Karpas-422 (cell line): ENCODE measurements at regions not wholly inside any gene's neighbourhood (a gene's known extent, or its start where the extent isn't known, plus 50 kb on each side); places are given as distances from the start of the nearest gene placed in this dataset.
A peak's percentile ranks its signal among the peaks of the same experiment; 100 is the strongest.

ENCODE experiments used
- DNase-seq: peaks from one replicate; pipeline ENCODE4 v3.0.0-alpha.2; 2015
- H2AFZ ChIP-seq: fragments of 200-600 bp; sonication (generic); 2 replicates; pipeline ENCODE4 v1.6.1; 2014; ENCODE audit warnings: antibody characterized with exemption, low read length, mixed read lengths
- H3K27ac ChIP-seq: fragments of 200-600 bp; sonication (generic); 2 replicates; pipeline ENCODE4 v1.5.1; 2014; ENCODE audit warnings: mild to moderate bottlenecking, low read length, moderate library complexity
- H3K27me3 ChIP-seq: fragments of 200-600 bp; sonication (generic); 2 replicates; pipeline ENCODE4 v1.6.1; 2014; ENCODE audit warnings: low read length, mixed read lengths
- H3K36me3 ChIP-seq: fragments of 200-600 bp; sonication (generic); 2 replicates; pipeline ENCODE4 v1.6.1; 2014; ENCODE audit warnings: low read length, mixed read lengths; ENCODE audit not compliant: insufficient read depth
- H3K4me1 ChIP-seq: fragments of 200-600 bp; sonication (generic); 2 replicates; pipeline ENCODE4 v1.6.1; 2014; ENCODE audit warnings: mild to moderate bottlenecking, low read length, mixed read lengths
- H3K4me2 ChIP-seq: fragments of 200-600 bp; sonication (generic); 2 replicates; pipeline ENCODE4 v1.6.1; 2014; ENCODE audit warnings: low read length, low read depth, mild to moderate bottlenecking; ENCODE audit not compliant: poor library complexity, severe bottlenecking
- H3K4me3 ChIP-seq: fragments of 200-600 bp; sonication (generic); 2 replicates; pipeline ENCODE4 v1.5.1; 2014; ENCODE audit warnings: mild to moderate bottlenecking, antibody characterized with exemption, low read length, mixed read lengths
- H3K79me2 ChIP-seq: fragments of 200-600 bp; sonication (generic); 2 replicates; pipeline ENCODE4 v1.6.1; 2014; ENCODE audit warnings: mild to moderate bottlenecking, low read length, mixed read lengths
- H3K9ac ChIP-seq: fragments of 200-600 bp; sonication (generic); 2 replicates; pipeline ENCODE4 v1.6.0; 2014; ENCODE audit warnings: low read length
- H3K9me2 ChIP-seq: fragments of 200-600 bp; sonication (generic), shearing (Covaris generic); replicated peaks from 2 replicates; pipeline ENCODE4 v1.6.0; 2014; ENCODE audit warnings: mild to moderate bottlenecking, low read length, moderate library complexity; ENCODE audit not compliant: insufficient read depth
- H3K9me3 ChIP-seq: fragments of 300-700, 200-600 bp; sonication (generic); 2 replicates; pipeline ENCODE4 v1.6.1; 2014; ENCODE audit warnings: low read length, mixed read lengths
- H4K20me1 ChIP-seq: fragments of 200-600 bp; sonication (generic); 2 replicates; pipeline ENCODE4 v1.6.1; 2014; ENCODE audit warnings: mild to moderate bottlenecking, antibody characterized with exemption, low read length, low read depth; ENCODE audit not compliant: insufficient read depth

DNA sequence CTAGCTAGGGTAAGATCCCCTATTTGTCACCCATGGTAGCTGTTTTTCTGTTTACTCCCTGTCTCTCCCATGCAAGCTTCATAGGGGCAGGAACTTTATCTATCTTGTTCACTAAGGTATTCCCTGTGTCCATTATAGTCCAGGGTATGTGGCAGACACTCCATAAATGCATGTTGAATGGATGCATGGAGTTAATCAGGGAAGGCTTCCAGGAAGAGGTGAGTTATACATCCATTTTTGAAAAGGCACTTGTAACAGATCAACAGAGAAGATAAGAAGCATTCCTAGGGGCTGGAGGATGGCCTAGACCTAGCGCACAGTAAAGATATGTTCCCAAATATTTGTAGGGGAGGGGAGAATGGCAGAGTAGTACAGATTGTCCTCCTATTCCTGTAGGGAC, 130.3 kb downstream of the BUD13 start:
- Histone ChIP-seq H3K27me3 (no peaks in the 10 kb centered on the region), H3K9me2 (no peaks in the 10 kb centered on the region), H3K79me2 (no peaks in the 10 kb centered on the region), H3K9me3 (no peaks in the 10 kb centered on the region), H3K27ac (no peak overlapping the region), H3K4me3 (no peak overlapping the region), H3K4me1 (no peaks in the 10 kb centered on the region), H3K36me3 (no peaks in the 10 kb centered on the region), H2AFZ (no peak overlapping the region), H3K4me2 (no peak overlapping the region), H3K9ac (no peak overlapping the region), H4K20me1 (no peaks in the 10 kb centered on the region)
- DNase-seq = no peak

- H3K9ac ChIP-seq = no peak overlapping the region
- no peak overlapping the region for H3K27ac ChIP-seq
- no peak overlapping the region for H3K4me2 ChIP-seq
- no peaks in the 10 kb centered on the region for H3K27me3 ChIP-seq
- H3K9me2 ChIP-seq = no peaks in the 10 kb centered on the region
- no peaks in the 10 kb centered on the region for H3K79me2 ChIP-seq
- H3K4me3 ChIP-seq = no peak overlapping the region
- DNase-seq = peak; percentile 63
- no peaks in the 10 kb centered on the region for H3K36me3 ChIP-seq
- H3K4me1 ChIP-seq = no peaks in the 10 kb centered on the region
- H2AFZ ChIP-seq = no peak overlapping the region
- no peaks in the 10 kb centered on the region for H4K20me1 ChIP-seq
- no peaks in the 10 kb centered on the region for H3K9me3 ChIP-seq
These were observed 131.2 kb downstream of the BUD13 start for GRCh38 chr11:116641561-116642045.

DNA sequence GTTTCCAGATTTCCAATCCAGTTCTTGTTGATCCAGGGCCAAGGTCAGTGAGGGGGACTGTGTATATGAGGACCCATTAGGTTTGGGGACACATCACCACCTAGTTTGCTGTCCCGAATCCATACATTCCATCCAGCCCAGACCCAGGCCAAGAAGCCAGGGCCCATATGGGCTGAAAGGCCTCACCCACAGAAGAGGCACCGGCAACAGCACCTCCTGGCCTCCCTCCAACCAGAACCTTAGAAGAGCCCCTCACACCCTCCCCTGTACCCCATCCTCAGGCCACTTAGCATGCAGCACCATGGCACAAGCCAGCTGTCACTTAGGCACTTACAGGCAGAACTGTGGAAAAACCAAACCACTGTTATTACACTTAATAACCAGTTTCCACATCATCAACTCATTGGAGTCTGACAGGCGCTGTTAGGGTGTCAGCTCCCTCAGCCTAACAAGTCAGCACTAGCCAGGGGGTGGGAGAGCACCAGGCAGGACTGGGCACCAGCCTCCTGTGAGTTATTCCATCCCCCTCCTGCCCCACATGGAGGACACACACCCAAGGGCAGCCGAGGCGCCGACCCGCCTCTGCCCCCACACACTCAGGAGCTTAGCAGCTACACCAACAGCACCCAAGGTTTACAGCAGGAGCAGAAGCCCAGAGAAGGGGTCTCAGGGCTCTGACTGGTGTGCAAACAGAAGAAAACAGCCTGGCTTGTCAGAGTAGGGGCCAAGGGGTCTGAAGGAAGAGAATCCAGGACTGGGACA, 132.0 kb downstream of the BUD13 start:
- Histone ChIP-seq H3K27ac (no peak overlapping the region), H3K36me3 (no peaks in the 10 kb centered on the region), H3K4me3 (no peak overlapping the region), H3K9me2 (no peaks in the 10 kb centered on the region), H3K4me2 (no peak overlapping the region), H3K9ac (no peak overlapping the region), H3K4me1 (no peaks in the 10 kb centered on the region), H3K27me3 (no peaks in the 10 kb centered on the region), H3K9me3 (no peaks in the 10 kb centered on the region), H3K79me2 (no peaks in the 10 kb centered on the region), H4K20me1 (no peaks in the 10 kb centered on the region), H2AFZ (no peak overlapping the region)
- DNase-seq = no peak

GRCh38 chr11:116638463-116638862, 134.3 kb downstream of the BUD13 start:
- H2AFZ ChIP-seq = no peak overlapping the region
- no peak for DNase-seq
- no peaks in the 10 kb centered on the region for H3K79me2 ChIP-seq
- H3K4me3 ChIP-seq = no peak overlapping the region
- no peak overlapping the region for H3K9ac ChIP-seq
- no peak overlapping the region for H3K4me2 ChIP-seq
- H3K9me2 ChIP-seq = no peaks in the 10 kb centered on the region
- no peaks in the 10 kb centered on the region for H3K4me1 ChIP-seq
- no peaks in the 10 kb centered on the region for H4K20me1 ChIP-seq
- H3K36me3 ChIP-seq = no peaks in the 10 kb centered on the region
- H3K27ac ChIP-seq = no peak overlapping the region
- no peaks in the 10 kb centered on the region for H3K27me3 ChIP-seq
- no peaks in the 10 kb centered on the region for H3K9me3 ChIP-seq

DNA sequence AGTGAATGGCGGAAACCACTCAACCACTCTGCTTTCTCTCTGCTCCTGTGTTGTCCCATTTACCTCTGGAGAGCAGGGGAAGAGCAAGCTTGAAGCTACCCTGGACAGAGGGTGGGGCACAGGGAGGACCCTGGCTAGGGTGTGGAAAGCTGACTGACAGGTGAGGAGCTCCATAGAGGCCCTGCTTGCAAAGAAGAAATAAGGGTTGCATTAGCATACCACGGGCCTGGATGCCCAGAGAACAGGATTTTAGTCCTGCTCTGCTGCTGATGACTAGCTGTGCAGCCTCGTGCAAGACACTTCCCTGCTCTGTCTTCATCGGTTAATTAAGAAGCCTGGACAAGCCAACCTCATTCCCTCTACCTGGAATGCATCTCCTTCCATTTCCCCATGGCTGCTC, 135.0 kb downstream of the BUD13 start:
- Histone ChIP-seq H3K9me2 (no peaks in the 10 kb centered on the region), H3K4me2 (no peak overlapping the region), H3K79me2 (no peaks in the 10 kb centered on the region), H4K20me1 (no peaks in the 10 kb centered on the region), H3K4me3 (no peak overlapping the region), H3K36me3 (no peaks in the 10 kb centered on the region), H3K27me3 (no peaks in the 10 kb centered on the region), H3K4me1 (no peaks in the 10 kb centered on the region), H3K9me3 (no peaks in the 10 kb centered on the region), H2AFZ (no peak overlapping the region), H3K9ac (no peak overlapping the region), H3K27ac (no peak overlapping the region)
- no peak for DNase-seq

DNA sequence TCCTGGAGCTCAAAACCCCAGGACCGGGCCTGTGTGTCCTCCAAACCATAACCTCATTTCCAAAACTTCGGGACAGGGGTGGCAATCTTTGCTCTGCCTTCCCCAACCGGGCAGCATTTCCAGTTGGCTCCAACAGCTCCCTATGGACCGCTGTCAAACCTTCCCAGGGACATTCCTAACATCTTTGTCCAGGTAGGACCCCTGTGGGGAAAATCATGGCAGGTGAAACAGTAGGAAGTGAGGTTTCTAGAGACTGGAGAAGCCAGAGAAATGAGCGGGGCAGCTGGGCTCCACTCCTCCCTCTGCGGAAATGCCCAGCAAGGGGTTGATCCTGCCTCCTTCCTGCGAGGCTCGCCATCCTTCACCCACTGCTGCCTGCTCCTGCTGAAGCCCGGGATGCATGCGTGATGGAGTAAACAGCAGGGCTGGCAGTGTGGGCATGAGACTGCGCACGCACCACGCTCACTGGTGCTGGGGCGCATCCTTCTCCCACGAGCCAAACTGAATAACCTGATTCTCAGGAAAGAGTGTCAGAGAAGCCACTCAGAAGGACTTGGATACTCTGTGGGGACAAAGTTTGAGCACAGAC, 136.4 kb downstream of the BUD13 start:
- Histone ChIP-seq H4K20me1 (no peaks in the 10 kb centered on the region), H3K4me3 (no peak overlapping the region), H3K9me2 (no peaks in the 10 kb centered on the region), H3K9me3 (no peaks in the 10 kb centered on the region), H3K4me1 (no peaks in the 10 kb centered on the region), H2AFZ (no peak overlapping the region), H3K79me2 (no peaks in the 10 kb centered on the region), H3K27ac (no peak overlapping the region), H3K4me2 (no peak overlapping the region), H3K36me3 (no peaks in the 10 kb centered on the region), H3K27me3 (no peaks in the 10 kb centered on the region), H3K9ac (no peak overlapping the region)
- no peak for DNase-seq

DNA sequence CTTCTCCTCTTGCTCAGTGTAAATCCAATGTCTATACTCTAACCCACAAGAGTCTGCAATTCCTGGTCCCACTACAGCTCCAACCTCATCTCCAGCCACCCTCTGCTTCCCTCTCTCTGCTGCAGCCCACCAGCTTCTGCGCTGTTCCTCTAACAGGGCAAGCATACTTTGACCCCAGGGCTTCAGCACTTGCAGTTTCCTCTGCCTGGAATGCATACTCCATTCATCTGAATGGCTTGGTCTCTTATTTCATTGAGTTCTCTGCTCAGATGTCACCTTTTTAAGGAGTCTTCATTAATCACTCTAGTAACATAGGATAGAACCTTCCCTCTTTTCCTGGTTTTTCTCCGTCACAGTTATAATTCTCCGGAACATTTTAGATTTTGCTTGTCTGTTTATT, 141.6 kb downstream of the BUD13 start:
- no peak overlapping the region for H3K4me3 ChIP-seq
- H2AFZ ChIP-seq = no peak overlapping the region
- no peaks in the 10 kb centered on the region for H3K27me3 ChIP-seq
- no peak overlapping the region for H3K9ac ChIP-seq
- H4K20me1 ChIP-seq = no peaks in the 10 kb centered on the region
- no peak overlapping the region for H3K4me2 ChIP-seq
- no peak for DNase-seq
- no peaks in the 10 kb centered on the region for H3K79me2 ChIP-seq
- no peak overlapping the region for H3K27ac ChIP-seq
- H3K4me1 ChIP-seq = no peaks in the 10 kb centered on the region
- H3K36me3 ChIP-seq = no peaks in the 10 kb centered on the region
- H3K9me3 ChIP-seq = no peaks in the 10 kb centered on the region
- no peaks in the 10 kb centered on the region for H3K9me2 ChIP-seq

DNA sequence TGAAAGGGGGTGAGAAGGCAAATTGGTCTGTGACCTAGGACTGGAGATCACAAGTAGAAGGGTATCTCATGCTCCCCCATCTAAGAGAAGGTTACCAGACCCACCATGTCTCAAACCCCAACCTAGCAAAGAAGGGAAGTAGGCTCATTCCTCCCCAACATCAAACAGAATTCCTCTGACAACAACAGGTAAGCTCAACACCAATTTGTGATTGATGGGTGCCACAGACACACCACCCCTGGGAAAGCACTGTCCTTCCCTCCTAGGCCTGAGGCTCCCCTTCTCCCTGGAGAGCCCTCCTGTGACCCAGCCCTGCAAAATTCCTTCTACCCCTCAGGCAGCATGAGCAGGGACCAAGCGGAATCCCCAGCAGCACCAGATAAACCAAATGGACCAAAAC, 154.3 kb downstream of the BUD13 start:
- Histone ChIP-seq H3K27me3 (no peaks in the 10 kb centered on the region), H3K4me2 (no peak overlapping the region), H2AFZ (no peak overlapping the region), H3K9me2 (no peaks in the 10 kb centered on the region), H3K79me2 (no peaks in the 10 kb centered on the region), H3K9me3 (no peaks in the 10 kb centered on the region), H3K4me1 (no peaks in the 10 kb centered on the region), H3K27ac (no peak overlapping the region), H3K36me3 (no peaks in the 10 kb centered on the region), H3K4me3 (no peak overlapping the region), H3K9ac (no peak overlapping the region), H4K20me1 (no peaks in the 10 kb centered on the region)
- DNase-seq = no peak
